Stomach (tissue), 4 donors: ENCODE measurements at regions not wholly inside any gene's neighbourhood (a gene's known extent, or its start where the extent isn't known, plus 50 kb on each side); places are given as distances from the start of the nearest gene placed in this dataset.

Source experiments
- CTCF ChIP-seq, 7 experiments: fragments of 450-650 bp in 4 of 7; fragments of 200-600 bp in 3 of 7; sonication (generic) in 3 of 7; IDR thresholded peaks; one replicate each; pipeline ENCODE4 v1.5.1; 2016 to 2019; ENCODE audit warnings: antibody characterized with exemption in 7 of 7, control low read depth in 2 of 7, mild to moderate bottlenecking in 1 of 7
- POLR2A ChIP-seq, 4 donors: fragments of 450-650 bp; IDR thresholded peaks; one replicate each; pipeline ENCODE4 v1.6.1; 2016; ENCODE audit warnings: antibody characterized with exemption in 4 of 4, control low read depth in 2 of 4, mild to moderate bottlenecking in 1 of 4, moderate library complexity in 1 of 4
- POLR2AphosphoS5 ChIP-seq, 3 donors: sonication (generic); formaldehyde crosslinking; IDR thresholded peaks; one replicate each; pipeline ENCODE4 v1.6.1; 2016; ENCODE audit warnings: antibody characterized with exemption in 3 of 3

- TF ChIP-seq CTCF (IDR thresholded peaks at IDR 0.05) (no peak), POLR2A (IDR thresholded peaks at IDR 0.05) (no peak), POLR2AphosphoS5 (IDR thresholded peaks at IDR 0.05) (no peak)
These were observed 519.6 kb upstream of the DEPDC1 start for GRCh38 chr1:69016468-69016867.
